ENCODE measurements at regions not wholly inside any gene's neighbourhood (a gene's known extent, or its start where the extent isn't known, plus 50 kb on each side); places are given as distances from the start of the nearest gene placed in this dataset.

GRCh38 chr4:12894062-12894461 is 590.1 kb downstream of the RAB28 start:
- DNase-seq, result no peak
- H3K4me3 Mint-ChIP-seq, result no peak overlapping the region
- H3K36me3 Mint-ChIP-seq (ENCODE audit: insufficient read depth), result no peaks in the 10 kb centered on the region
- peaks cover 1 to 11% of the 10 kb centered on the region in 2 donors for H3K9me3 Mint-ChIP-seq
- ATAC-seq (replicated peaks), result no peak
- no peak overlapping the region for H3K27ac Mint-ChIP-seq
- no peaks in the 10 kb centered on the region for H3K4me1 Mint-ChIP-seq (ENCODE audit: low read depth in 2 of 2)
- H3K27me3 Mint-ChIP-seq, result no peaks in the 10 kb centered on the region

GRCh38 chr4:12889054-12889453 is 595.1 kb downstream of the RAB28 start:
- Mint-ChIP-seq H3K4me3 (no peak overlapping the region), H3K27ac (no peak overlapping the region), H3K27me3 (no peaks in the 10 kb centered on the region), H3K36me3 (ENCODE audit: insufficient read depth) (no peaks in the 10 kb centered on the region), H3K9me3 (peaks cover 0 to 11% of the 10 kb centered on the region in 2 donors), H3K4me1 (ENCODE audit: low read depth in 2 of 2) (no peaks in the 10 kb centered on the region)
- no peak for ATAC-seq (replicated peaks)
- no peak for DNase-seq

DNA sequence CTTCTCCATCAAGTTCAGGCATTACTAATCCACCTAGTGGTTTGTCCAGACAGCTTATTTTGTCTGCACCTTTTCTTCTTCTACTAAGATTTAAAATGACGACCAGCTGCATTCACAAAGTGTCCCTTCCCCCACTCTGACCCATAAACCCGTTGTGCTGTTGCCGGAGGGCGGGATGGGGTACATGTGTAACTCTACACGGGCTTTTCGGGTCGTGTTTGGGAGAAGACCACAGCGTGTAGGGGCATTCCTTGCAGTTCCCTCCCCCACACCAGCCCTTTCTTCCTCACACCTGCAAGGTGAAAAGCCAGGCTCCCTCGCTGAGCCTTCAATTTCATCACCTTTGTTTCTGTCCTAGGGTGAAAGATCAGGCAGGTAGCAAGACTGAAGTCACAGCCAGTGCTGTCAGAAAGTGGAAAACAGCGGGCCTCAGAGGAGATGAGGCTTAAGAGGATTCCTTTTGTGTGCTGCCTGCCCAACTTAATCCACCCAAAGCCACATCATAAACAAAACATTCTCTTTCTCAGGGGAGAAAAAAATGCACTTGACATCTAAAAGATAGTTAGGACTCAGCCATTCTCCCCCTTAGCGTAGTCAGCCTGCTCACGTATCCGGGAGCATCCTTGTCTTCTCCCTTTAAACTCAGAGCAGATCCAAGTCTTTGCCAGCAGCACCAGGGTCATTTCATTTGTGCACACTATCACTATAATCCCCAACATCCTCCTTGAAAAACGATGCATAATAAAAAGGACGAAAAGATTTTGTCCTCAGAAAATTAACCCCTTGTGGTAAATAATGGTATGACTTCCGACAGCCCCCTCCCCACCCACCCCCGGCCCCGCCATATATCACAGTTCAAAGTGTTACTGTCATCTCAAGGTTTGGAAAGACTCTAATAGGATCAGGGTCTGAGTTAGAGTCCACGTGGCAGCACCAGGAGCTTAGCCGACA is 599.0 kb downstream of the RAB28 start:
- peaks cover 0 to 11% of the 10 kb centered on the region in 2 donors for H3K9me3 Mint-ChIP-seq
- no peak for DNase-seq
- H3K4me3 Mint-ChIP-seq, result no peak overlapping the region
- ATAC-seq (replicated peaks), result no peak
- H3K4me1 Mint-ChIP-seq (ENCODE audit: low read depth in 2 of 2), result no peaks in the 10 kb centered on the region
- no peaks in the 10 kb centered on the region for H3K27me3 Mint-ChIP-seq
- no peak overlapping the region for H3K27ac Mint-ChIP-seq
- no peaks in the 10 kb centered on the region for H3K36me3 Mint-ChIP-seq (ENCODE audit: insufficient read depth)

GRCh38 chr4:12881945-12882584 is 602.1 kb downstream of the RAB28 start:
- Mint-ChIP-seq H3K27ac (no peak overlapping the region), H3K9me3 (peaks cover 6 to 8% of the 10 kb centered on the region in 2 donors), H3K36me3 (ENCODE audit: insufficient read depth) (no peaks in the 10 kb centered on the region), H3K27me3 (no peaks in the 10 kb centered on the region), H3K4me1 (ENCODE audit: low read depth in 2 of 2) (no peaks in the 10 kb centered on the region), H3K4me3 (no peak overlapping the region)
- DNase-seq, result no peak
- no peak for ATAC-seq (replicated peaks)

GRCh38 chr4:12880844-12881243 is 603.3 kb downstream of the RAB28 start:
- H3K4me1 Mint-ChIP-seq (ENCODE audit: low read depth in 2 of 2), result no peaks in the 10 kb centered on the region
- H3K9me3 Mint-ChIP-seq, result peaks cover 3 to 12% of the 10 kb centered on the region in 2 donors
- H3K27me3 Mint-ChIP-seq, result no peaks in the 10 kb centered on the region
- no peak for DNase-seq
- H3K36me3 Mint-ChIP-seq (ENCODE audit: insufficient read depth), result no peaks in the 10 kb centered on the region
- no peak overlapping the region for H3K4me3 Mint-ChIP-seq
- no peak overlapping the region for H3K27ac Mint-ChIP-seq
- ATAC-seq (replicated peaks), result no peak

DNA sequence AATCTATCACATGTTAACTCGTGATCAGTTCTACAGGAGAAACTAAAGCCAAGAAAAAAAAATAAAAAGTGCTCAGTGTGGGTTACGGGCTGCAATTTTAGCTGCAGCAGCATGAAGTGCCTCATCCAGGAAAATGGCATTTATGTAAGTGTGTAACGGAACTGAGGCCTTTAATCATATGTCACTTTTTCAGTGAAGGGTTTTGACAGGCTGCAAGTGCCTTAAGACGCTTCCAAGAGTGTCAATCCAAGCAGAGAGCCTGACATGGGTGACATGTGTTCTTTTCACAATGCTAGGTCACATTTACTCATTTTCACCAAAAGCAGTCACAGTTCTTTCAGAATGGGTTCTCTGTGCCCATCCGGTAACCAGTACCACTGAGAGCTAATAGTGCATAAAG is 604.6 kb downstream of the RAB28 start:
- Mint-ChIP-seq H3K27me3 (no peaks in the 10 kb centered on the region), H3K4me3 (no peak overlapping the region), H3K4me1 (ENCODE audit: low read depth in 2 of 2) (no peaks in the 10 kb centered on the region), H3K36me3 (ENCODE audit: insufficient read depth) (no peaks in the 10 kb centered on the region), H3K9me3 (peaks cover 0 to 12% of the 10 kb centered on the region in 2 donors), H3K27ac (no peak overlapping the region)
- ATAC-seq (replicated peaks), result no peak
- no peak for DNase-seq

- Mint-ChIP-seq H3K36me3 (ENCODE audit: insufficient read depth) (no peaks in the 10 kb centered on the region), H3K4me3 (no peak overlapping the region), H3K27me3 (no peaks in the 10 kb centered on the region), H3K4me1 (ENCODE audit: low read depth in 2 of 2) (no peaks in the 10 kb centered on the region), H3K9me3 (peaks cover 0 to 12% of the 10 kb centered on the region in 2 donors), H3K27ac (no peak overlapping the region)
- ATAC-seq (replicated peaks) (no peak), DNase-seq (no peak)
These were observed 608.4 kb downstream of the RAB28 start for GRCh38 chr4:12875640-12876243.

GRCh38 chr4:12873351-12873750 is 610.8 kb downstream of the RAB28 start:
- Mint-ChIP-seq H3K27me3 (no peaks in the 10 kb centered on the region), H3K27ac (no peak overlapping the region), H3K9me3 (peaks cover 0 to 10% of the 10 kb centered on the region in 2 donors), H3K36me3 (ENCODE audit: insufficient read depth) (no peaks in the 10 kb centered on the region), H3K4me3 (no peak overlapping the region), H3K4me1 (ENCODE audit: low read depth in 2 of 2) (no peaks in the 10 kb centered on the region)
- no peak for DNase-seq
- ATAC-seq (replicated peaks), result no peak

- peaks cover 3 to 7% of the 10 kb centered on the region in 2 donors for H3K9me3 Mint-ChIP-seq
- DNase-seq, result no peak
- H3K4me1 Mint-ChIP-seq (ENCODE audit: low read depth in 2 of 2), result no peaks in the 10 kb centered on the region
- no peak for ATAC-seq (replicated peaks)
- no peaks in the 10 kb centered on the region for H3K27me3 Mint-ChIP-seq
- H3K36me3 Mint-ChIP-seq (ENCODE audit: insufficient read depth), result no peaks in the 10 kb centered on the region
- H3K27ac Mint-ChIP-seq, result no peak overlapping the region
- no peak overlapping the region for H3K4me3 Mint-ChIP-seq
These were observed 622.7 kb downstream of the RAB28 start for GRCh38 chr4:12861422-12861821.

GRCh38 chr4:12852338-12853307 is 631.5 kb downstream of the RAB28 start:
- no peak overlapping the region for H3K4me3 Mint-ChIP-seq
- no peaks in the 10 kb centered on the region for H3K4me1 Mint-ChIP-seq (ENCODE audit: low read depth in 2 of 2)
- no peaks in the 10 kb centered on the region for H3K36me3 Mint-ChIP-seq (ENCODE audit: insufficient read depth)
- peaks cover 0 to 2% of the 10 kb centered on the region in 2 donors for H3K9me3 Mint-ChIP-seq
- no peaks in the 10 kb centered on the region for H3K27me3 Mint-ChIP-seq
- no peak overlapping the region for H3K27ac Mint-ChIP-seq
- DNase-seq, result no peak
- no peak for ATAC-seq (replicated peaks)

GRCh38 chr4:12846368-12846767 is 637.8 kb downstream of the RAB28 start:
- no peak for DNase-seq

GRCh38 chr4:12844141-12844540 is 640.0 kb downstream of the RAB28 start:
- no peaks in the 10 kb centered on the region for H3K27me3 Mint-ChIP-seq
- no peak for ATAC-seq (replicated peaks)
- H3K4me1 Mint-ChIP-seq (ENCODE audit: low read depth in 2 of 2), result no peaks in the 10 kb centered on the region
- H3K4me3 Mint-ChIP-seq, result no peak overlapping the region
- no peak for DNase-seq
- no peaks in the 10 kb centered on the region for H3K36me3 Mint-ChIP-seq (ENCODE audit: insufficient read depth)
- H3K9me3 Mint-ChIP-seq, result peaks cover 3 to 8% of the 10 kb centered on the region in 2 donors
- H3K27ac Mint-ChIP-seq, result no peak overlapping the region

More at GRCh38 chr4:12846368-12846767, 637.8 kb downstream of the RAB28 start:
- ATAC-seq (replicated peaks), result no peak
- Mint-ChIP-seq H3K4me1 (ENCODE audit: low read depth in 2 of 2) (no peaks in the 10 kb centered on the region), H3K9me3 (peaks cover 0 to 7% of the 10 kb centered on the region in 2 donors), H3K27me3 (no peaks in the 10 kb centered on the region), H3K4me3 (no peak overlapping the region), H3K36me3 (ENCODE audit: insufficient read depth) (no peaks in the 10 kb centered on the region), H3K27ac (no peak overlapping the region)

DNA sequence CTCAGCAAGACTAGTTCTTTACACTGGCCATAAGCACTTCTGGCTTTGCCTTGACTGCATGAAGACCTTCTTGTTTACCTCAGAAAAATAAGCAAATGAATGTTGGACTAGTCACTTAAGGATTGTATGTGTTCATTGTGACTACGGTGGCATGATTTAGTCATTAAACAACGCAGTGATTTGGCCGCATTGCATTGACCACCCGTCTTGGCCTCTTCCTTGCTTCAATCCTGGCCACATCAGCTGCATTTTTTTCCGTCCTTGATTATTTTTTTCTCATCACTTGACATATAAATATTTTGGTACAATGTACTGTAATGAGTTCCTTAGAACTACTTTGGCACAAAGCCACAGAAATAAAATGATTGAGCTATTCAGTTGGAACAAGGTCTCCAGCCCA is 656.2 kb downstream of the RAB28 start:
- ATAC-seq (replicated peaks), result no peak
- DNase-seq, result no peak
- Mint-ChIP-seq H3K4me1 (ENCODE audit: low read depth in 2 of 2) (no peaks in the 10 kb centered on the region), H3K9me3 (peaks cover 4 to 23% of the 10 kb centered on the region in 2 donors), H3K27ac (no peak overlapping the region), H3K36me3 (ENCODE audit: insufficient read depth) (no peaks in the 10 kb centered on the region), H3K4me3 (no peak overlapping the region), H3K27me3 (no peaks in the 10 kb centered on the region)
